Peyer's patch (tissue), 4 donors: ENCODE measurements at regions not wholly inside any gene's neighbourhood (a gene's known extent, or its start where the extent isn't known, plus 50 kb on each side); places are given as distances from the start of the nearest gene placed in this dataset.

Experiments used
- DNase-seq, 3 donors: peaks; one replicate each; pipeline ENCODE4 v3.0.0-alpha.2; 2017 to 2019
- H3K27ac ChIP-seq, 4 donors: fragments of 200-600 bp; sonication (generic); one replicate each; pipeline ENCODE4 v1.5.1; 2016 to 2019
- H3K27me3 ChIP-seq, 2 donors: fragments of 200-600 bp; sonication (generic); one replicate each; pipeline ENCODE4 v1.5.1; 2019
- H3K36me3 ChIP-seq, 3 donors: fragments of 200-600 bp; sonication (generic); one replicate each; pipeline ENCODE4 v1.5.1; 2016 to 2019
- H3K4me1 ChIP-seq, 4 donors: fragments of 200-600 bp; sonication (generic); one replicate each; pipeline ENCODE4 v1.5.1; 2016 to 2019
- H3K4me3 ChIP-seq, 4 donors: fragments of 200-600 bp; sonication (generic); 1 replicate in 3 of 4; 2 replicates in 1 of 4; pipeline ENCODE4 v1.5.1; 2016 to 2019; ENCODE audit warnings: mild to moderate bottlenecking in 1 of 4
- H3K9me3 ChIP-seq, 4 donors: fragments of 200-600 bp; sonication (generic); one replicate each; pipeline ENCODE4 v1.5.1; 2016 to 2019; ENCODE audit warnings: mild to moderate bottlenecking in 1 of 4
- POLR2A ChIP-seq, 2 donors: fragments of 450-650 bp; IDR thresholded peaks; one replicate each; pipeline ENCODE4 v1.5.1; 2017; ENCODE audit warnings: antibody characterized with exemption in 2 of 2, mild to moderate bottlenecking in 2 of 2, moderate library complexity in 2 of 2
- TF ChIP-seq, protein P1 (sequence below), 6 experiments: fragments of 450-650 bp in 4 of 6; fragments of 200-600 bp in 2 of 6; sonication (generic) in 1 of 6; IDR thresholded peaks; one replicate each; pipeline ENCODE4 v1.5.1; 2017 to 2019; ENCODE audit warnings: antibody characterized with exemption in 6 of 6, mild to moderate bottlenecking in 3 of 6, moderate library complexity in 1 of 6

- TF ChIP-seq, protein P1, sequence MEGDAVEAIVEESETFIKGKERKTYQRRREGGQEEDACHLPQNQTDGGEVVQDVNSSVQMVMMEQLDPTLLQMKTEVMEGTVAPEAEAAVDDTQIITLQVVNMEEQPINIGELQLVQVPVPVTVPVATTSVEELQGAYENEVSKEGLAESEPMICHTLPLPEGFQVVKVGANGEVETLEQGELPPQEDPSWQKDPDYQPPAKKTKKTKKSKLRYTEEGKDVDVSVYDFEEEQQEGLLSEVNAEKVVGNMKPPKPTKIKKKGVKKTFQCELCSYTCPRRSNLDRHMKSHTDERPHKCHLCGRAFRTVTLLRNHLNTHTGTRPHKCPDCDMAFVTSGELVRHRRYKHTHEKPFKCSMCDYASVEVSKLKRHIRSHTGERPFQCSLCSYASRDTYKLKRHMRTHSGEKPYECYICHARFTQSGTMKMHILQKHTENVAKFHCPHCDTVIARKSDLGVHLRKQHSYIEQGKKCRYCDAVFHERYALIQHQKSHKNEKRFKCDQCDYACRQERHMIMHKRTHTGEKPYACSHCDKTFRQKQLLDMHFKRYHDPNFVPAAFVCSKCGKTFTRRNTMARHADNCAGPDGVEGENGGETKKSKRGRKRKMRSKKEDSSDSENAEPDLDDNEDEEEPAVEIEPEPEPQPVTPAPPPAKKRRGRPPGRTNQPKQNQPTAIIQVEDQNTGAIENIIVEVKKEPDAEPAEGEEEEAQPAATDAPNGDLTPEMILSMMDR (IDR thresholded peaks at IDR 0.05), result no peak
- TF ChIP-seq POLR2A (IDR thresholded peaks at IDR 0.05), result no peak
- peaks cover 0 to 2% (median 0%) of the 10 kb centered on the region in 4 donors for H3K9me3 ChIP-seq
- no peaks in the 10 kb centered on the region for H3K4me1 ChIP-seq
- no peaks in the 10 kb centered on the region for H3K36me3 ChIP-seq
- H3K4me3 ChIP-seq, result no peak overlapping the region
- no peak overlapping the region for H3K27ac ChIP-seq
- no peak for DNase-seq
- H3K27me3 ChIP-seq, result no peaks in the 10 kb centered on the region
Measured at GRCh38 chr7:67743501-67743900, 746.9 kb downstream of the TYW1 start.

DNA sequence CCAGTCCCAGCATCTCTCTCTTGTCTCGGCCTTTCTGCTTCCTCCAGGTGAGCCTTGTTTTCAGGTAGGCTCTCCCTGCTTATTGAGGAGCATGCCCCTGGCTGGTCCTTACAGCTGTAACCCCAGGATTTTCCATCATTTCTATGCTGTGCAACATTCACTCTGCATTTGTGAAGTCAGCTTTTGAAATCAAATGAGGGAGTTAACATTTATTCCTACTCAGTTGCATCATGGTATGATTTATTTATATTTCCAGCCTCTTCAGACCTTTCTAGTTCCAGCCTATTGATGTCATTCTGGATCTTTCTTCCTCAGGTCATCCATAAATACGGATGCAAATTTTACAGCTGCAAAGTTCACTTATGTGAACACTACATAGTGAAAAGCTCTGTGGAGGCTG lies 755.6 kb downstream of the TYW1 start:
- no peaks in the 10 kb centered on the region for H3K27me3 ChIP-seq
- H3K4me3 ChIP-seq, result no peak overlapping the region
- H3K4me1 ChIP-seq, result no peaks in the 10 kb centered on the region
- TF ChIP-seq, protein P1 (IDR thresholded peaks at IDR 0.05), result no peak
- no peak for TF ChIP-seq POLR2A (IDR thresholded peaks at IDR 0.05)
- no peak overlapping the region for H3K27ac ChIP-seq
- no peak for DNase-seq
- H3K9me3 ChIP-seq, result no peaks in the 10 kb centered on the region
- H3K36me3 ChIP-seq, result no peaks in the 10 kb centered on the region

DNA sequence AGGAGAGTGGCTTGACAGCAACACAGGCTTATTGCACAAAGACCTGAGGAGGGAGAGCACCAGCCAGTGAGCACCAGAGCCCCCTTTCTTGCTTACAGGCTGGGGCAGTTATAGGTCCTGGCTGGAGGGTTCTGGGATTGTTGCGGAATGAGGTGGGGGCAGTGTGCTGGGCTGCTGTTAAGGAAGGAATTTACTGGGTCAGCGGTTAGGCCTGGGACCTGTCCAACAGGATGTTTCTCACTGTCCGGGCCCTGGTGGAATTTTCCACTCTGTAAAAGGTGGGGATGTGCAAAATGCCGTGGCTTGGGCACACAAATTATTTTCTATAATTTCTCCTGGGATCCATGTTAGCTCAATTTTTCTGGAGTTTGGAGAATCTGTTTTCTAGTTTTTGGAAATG lies 757.3 kb downstream of the TYW1 start:
- Histone ChIP-seq H3K4me1 (no peaks in the 10 kb centered on the region), H3K36me3 (no peaks in the 10 kb centered on the region), H3K9me3 (no peaks in the 10 kb centered on the region), H3K27me3 (no peaks in the 10 kb centered on the region), H3K4me3 (no peak overlapping the region), H3K27ac (no peak overlapping the region)
- no peak for DNase-seq
- TF ChIP-seq POLR2A (IDR thresholded peaks at IDR 0.05), result no peak
- TF ChIP-seq, protein P1 (IDR thresholded peaks at IDR 0.05), result no peak

GRCh38 chr7:67754651-67755050 lies 758.0 kb downstream of the TYW1 start:
- Histone ChIP-seq H3K4me3 (no peak overlapping the region), H3K4me1 (no peaks in the 10 kb centered on the region), H3K36me3 (no peaks in the 10 kb centered on the region), H3K27ac (no peak overlapping the region), H3K27me3 (no peaks in the 10 kb centered on the region), H3K9me3 (no peaks in the 10 kb centered on the region)
- no peak for DNase-seq
- no peak for TF ChIP-seq POLR2A (IDR thresholded peaks at IDR 0.05)

DNA sequence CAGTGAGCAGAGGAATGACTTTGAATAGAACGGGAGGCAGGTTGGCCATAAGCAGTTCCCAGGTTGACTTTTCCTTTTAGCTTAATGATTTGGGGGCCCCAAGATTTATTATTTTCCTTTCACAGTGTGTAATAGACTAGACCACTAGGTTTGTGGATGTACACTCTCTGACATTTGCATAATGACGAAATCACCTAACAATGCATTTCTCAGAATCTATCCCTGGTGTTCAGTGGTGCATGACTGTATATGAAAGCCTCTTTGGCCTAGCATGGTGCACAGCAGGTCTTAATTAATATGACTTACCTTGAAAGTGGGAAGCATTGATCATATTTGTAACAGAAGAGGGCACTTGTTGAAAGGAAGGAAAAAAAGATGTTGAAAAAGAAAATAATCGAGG lies 761.9 kb downstream of the TYW1 start:
- Histone ChIP-seq H3K9me3 (no peaks in the 10 kb centered on the region), H3K4me1 (no peaks in the 10 kb centered on the region), H3K27me3 (no peaks in the 10 kb centered on the region), H3K27ac (no peak overlapping the region), H3K4me3 (no peak overlapping the region), H3K36me3 (no peaks in the 10 kb centered on the region)
- TF ChIP-seq POLR2A (IDR thresholded peaks at IDR 0.05), result no peak
- TF ChIP-seq, protein P1 (IDR thresholded peaks at IDR 0.05), result no peak
- no peak for DNase-seq

GRCh38 chr7:67760971-67761370 lies 764.3 kb downstream of the TYW1 start:
- Histone ChIP-seq H3K36me3 (no peaks in the 10 kb centered on the region), H3K9me3 (no peaks in the 10 kb centered on the region), H3K4me3 (no peak overlapping the region), H3K27ac (no peak overlapping the region), H3K27me3 (no peaks in the 10 kb centered on the region), H3K4me1 (no peaks in the 10 kb centered on the region)
- DNase-seq, result no peak
- TF ChIP-seq POLR2A (IDR thresholded peaks at IDR 0.05), result no peak
- TF ChIP-seq, protein P1 (IDR thresholded peaks at IDR 0.05), result no peak
